ENCODE measurements at regions not wholly inside any gene's neighbourhood (a gene's known extent, or its start where the extent isn't known, plus 50 kb on each side); places are given as distances from the start of the nearest gene placed in this dataset.
"Not testable (repeated sequence)": the region's sequence is repeated elsewhere in the genome, so short reads cannot be mapped to it uniquely, and the experiment has no call there.

GRCh38 chr11:71127806-71128205 lies 124.6 kb downstream of the SHANK2 start:
- Histone ChIP-seq H3K9me3 (no peaks in the 10 kb centered on the region), H3K27ac (no peak overlapping the region), H3K4me3 (no peak overlapping the region), H3K27me3 (ENCODE audit: insufficient read depth in 3 of 3, low read length in 2 of 3) (no peaks in the 10 kb centered on the region), H3K4me1 (no peaks in the 10 kb centered on the region), H3K36me3 (ENCODE audit: insufficient read depth in 1 of 2, low read depth in 1 of 2) (no peaks in the 10 kb centered on the region)
- intact Hi-C loops (cut with DNase I): no loop called here
- TF ChIP-seq CTCF (IDR thresholded peaks at IDR 0.05): no peak
- no peak for ATAC-seq
- DNase-seq: no peak
- WGBS, 3 donors: 84 to 92% (median 86%) methylated on average over 11 of the region's 11 CpGs

GRCh38 chr11:71126401-71126800 lies 126.0 kb downstream of the SHANK2 start:
- H3K27ac ChIP-seq; H3K9me3 ChIP-seq; ATAC-seq; H3K4me3 ChIP-seq; DNase-seq; H3K36me3 ChIP-seq (ENCODE audit: insufficient read depth in 1 of 2, low read depth in 1 of 2); H3K27me3 ChIP-seq (ENCODE audit: insufficient read depth in 3 of 3, low read length in 2 of 3); H3K4me1 ChIP-seq; intact Hi-C loops (cut with DNase I): not testable (repeated sequence)
- whole genome bisulfite sequencing, 3 donors: 75 to 76% (median 75%) methylated on average over 5 of the region's 5 CpGs

- H3K27me3 ChIP-seq (ENCODE audit: insufficient read depth in 3 of 3, low read length in 2 of 3): no peaks in the 10 kb centered on the region
- H3K9me3 ChIP-seq: no peaks in the 10 kb centered on the region
- H3K4me3 ChIP-seq: no peak overlapping the region
- ATAC-seq (no peak), DNase-seq (no peak)
- H3K27ac ChIP-seq: no peak overlapping the region
- intact Hi-C loops (cut with DNase I): no loop called here
- H3K4me1 ChIP-seq: no peaks in the 10 kb centered on the region
- H3K36me3 ChIP-seq (ENCODE audit: insufficient read depth in 1 of 2, low read depth in 1 of 2): no peaks in the 10 kb centered on the region
- TF ChIP-seq CTCF (IDR thresholded peaks at IDR 0.05): no peak
- WGBS, 3 donors: 67 to 82% (median 73%) methylated on average over 3 of the region's 3 CpGs
Observed at GRCh38 chr11:71125150-71125549, 127.2 kb downstream of the SHANK2 start.

GRCh38 chr11:71124127-71124526 lies 128.2 kb downstream of the SHANK2 start:
- intact Hi-C loops (cut with DNase I): no loop called here
- 93 to 96% (median 96%) methylated on average over 2 of the region's 2 CpGs for WGBS, 3 donors
- no peak overlapping the region for H3K27ac ChIP-seq
- no peaks in the 10 kb centered on the region for H3K4me1 ChIP-seq
- H3K4me3 ChIP-seq: no peak overlapping the region
- no peaks in the 10 kb centered on the region for H3K9me3 ChIP-seq
- no peak for DNase-seq
- no peak for TF ChIP-seq CTCF (IDR thresholded peaks at IDR 0.05)
- no peaks in the 10 kb centered on the region for H3K36me3 ChIP-seq (ENCODE audit: insufficient read depth in 1 of 2, low read depth in 1 of 2)
- H3K27me3 ChIP-seq (ENCODE audit: insufficient read depth in 3 of 3, low read length in 2 of 3): no peaks in the 10 kb centered on the region
- no peak for ATAC-seq

GRCh38 chr11:71120471-71120896 lies 131.9 kb downstream of the SHANK2 start:
- Histone ChIP-seq H3K27ac (no peak overlapping the region), H3K4me1 (no peaks in the 10 kb centered on the region), H3K9me3 (no peaks in the 10 kb centered on the region), H3K36me3 (ENCODE audit: insufficient read depth in 1 of 2, low read depth in 1 of 2) (no peaks in the 10 kb centered on the region), H3K27me3 (ENCODE audit: insufficient read depth in 3 of 3, low read length in 2 of 3) (peaks cover 0 to 4% (median 1%) of the 10 kb centered on the region in 3 donors), H3K4me3 (no peak overlapping the region)
- WGBS, 3 donors: 16 to 24% (median 17%) methylated on average over 7 of the region's 7 CpGs
- no peak for ATAC-seq
- TF ChIP-seq CTCF (IDR thresholded peaks at IDR 0.05): no peak
- intact Hi-C loops (cut with DNase I): no loop called here
- DNase-seq: no peak
